ENCODE measurements at regions not wholly inside any gene's neighbourhood (a gene's known extent, or its start where the extent isn't known, plus 50 kb on each side); places are given as distances from the start of the nearest gene placed in this dataset.

GRCh38 chr11:109590782-109591181 is 168.8 kb downstream of the C11orf87 start:
- TF ChIP-seq CTCF (IDR thresholded peaks at IDR 0.05) (no peak), POLR2A (IDR thresholded peaks at IDR 0.05) (no peak), EP300 (IDR thresholded peaks at IDR 0.05) (no peak)
